D721Med (cell line): ENCODE measurements at regions not wholly inside any gene's neighbourhood (a gene's known extent, or its start where the extent isn't known, plus 50 kb on each side); places are given as distances from the start of the nearest gene placed in this dataset.
"Not testable (repeated sequence)": the region's sequence is repeated elsewhere in the genome, so short reads cannot be mapped to it uniquely, and the experiment has no call there.

Experiments
- DNase-seq: peaks from one replicate; pipeline ENCODE4 v3.0.0; 2011; ENCODE audit warnings: low spot score; ENCODE audit not compliant: insufficient read length
- FAIRE-seq: peaks from 2 replicates; lab custom pipeline; 2011; peaks lifted over from hg19 to GRCh38; lab: Jason Lieb, UNC
- TF ChIP-seq, protein P1 (sequence below): IDR thresholded peaks from 2 replicates; pipeline ENCODE4 v1.5.1; 2012; ENCODE audit warnings: mild to moderate bottlenecking, control low read depth; ENCODE audit not compliant: insufficient read depth; ENCODE audit errors: missing control alignments

DNA sequence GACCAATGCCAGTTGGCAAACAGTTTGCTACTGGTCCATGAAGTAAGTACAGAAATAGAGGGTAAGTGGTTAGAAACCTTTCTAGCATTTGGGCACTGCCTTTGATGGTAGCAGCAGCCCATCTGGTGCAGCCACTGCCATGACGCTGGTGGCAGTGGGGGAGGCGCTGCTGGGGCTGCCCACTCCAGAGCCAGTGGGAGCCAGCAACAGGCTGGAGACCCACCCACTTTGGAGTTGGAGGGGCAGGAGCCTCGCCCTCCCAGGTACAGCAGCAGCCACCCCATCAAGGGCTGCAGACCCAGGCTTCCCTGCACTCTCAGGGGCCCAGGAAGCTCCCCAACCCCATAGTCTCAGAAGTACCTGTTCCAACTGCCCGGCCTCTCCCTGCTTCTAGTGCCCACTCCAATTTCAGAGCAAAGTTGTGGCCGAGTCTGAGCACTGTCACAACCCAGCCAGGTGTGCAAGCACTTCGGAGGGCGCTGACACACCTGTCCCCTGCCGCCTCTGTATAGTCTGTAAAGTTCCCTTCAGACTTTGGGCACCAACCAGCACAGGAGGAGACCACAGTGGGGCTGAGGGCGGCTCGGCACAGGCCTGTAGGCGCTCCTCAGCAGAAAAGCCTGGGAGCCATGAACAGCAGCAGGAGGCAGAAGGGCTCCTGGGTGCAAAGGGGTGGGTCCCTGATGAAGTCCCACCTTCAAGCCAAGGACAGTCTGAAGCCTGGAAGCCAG, 125.6 kb upstream of the CCDC150 start:
- TF ChIP-seq, protein P1, sequence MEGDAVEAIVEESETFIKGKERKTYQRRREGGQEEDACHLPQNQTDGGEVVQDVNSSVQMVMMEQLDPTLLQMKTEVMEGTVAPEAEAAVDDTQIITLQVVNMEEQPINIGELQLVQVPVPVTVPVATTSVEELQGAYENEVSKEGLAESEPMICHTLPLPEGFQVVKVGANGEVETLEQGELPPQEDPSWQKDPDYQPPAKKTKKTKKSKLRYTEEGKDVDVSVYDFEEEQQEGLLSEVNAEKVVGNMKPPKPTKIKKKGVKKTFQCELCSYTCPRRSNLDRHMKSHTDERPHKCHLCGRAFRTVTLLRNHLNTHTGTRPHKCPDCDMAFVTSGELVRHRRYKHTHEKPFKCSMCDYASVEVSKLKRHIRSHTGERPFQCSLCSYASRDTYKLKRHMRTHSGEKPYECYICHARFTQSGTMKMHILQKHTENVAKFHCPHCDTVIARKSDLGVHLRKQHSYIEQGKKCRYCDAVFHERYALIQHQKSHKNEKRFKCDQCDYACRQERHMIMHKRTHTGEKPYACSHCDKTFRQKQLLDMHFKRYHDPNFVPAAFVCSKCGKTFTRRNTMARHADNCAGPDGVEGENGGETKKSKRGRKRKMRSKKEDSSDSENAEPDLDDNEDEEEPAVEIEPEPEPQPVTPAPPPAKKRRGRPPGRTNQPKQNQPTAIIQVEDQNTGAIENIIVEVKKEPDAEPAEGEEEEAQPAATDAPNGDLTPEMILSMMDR: no peak
- DNase-seq (no peak), FAIRE-seq (no peak)

DNA sequence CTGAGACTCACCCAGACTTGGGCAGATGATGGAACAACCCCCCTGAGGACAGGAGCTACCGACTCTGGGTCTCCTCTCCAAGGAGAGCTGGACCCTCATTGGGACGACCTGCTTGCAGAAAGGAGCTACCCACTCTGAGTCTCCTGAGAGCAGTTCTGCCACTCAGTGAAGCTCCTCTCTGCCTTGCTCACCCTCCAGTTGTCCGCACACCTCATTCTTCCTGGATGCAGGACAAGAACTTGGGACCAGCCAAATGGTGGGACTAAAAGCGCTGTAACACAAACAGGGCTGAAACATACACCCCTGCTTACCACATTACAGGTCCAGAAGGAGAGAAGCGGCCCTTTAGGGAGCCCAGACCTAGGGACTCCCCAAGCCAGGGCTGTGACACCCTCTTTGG, 124.9 kb upstream of the CCDC150 start:
- TF ChIP-seq, protein P1: no peak
- no peak for DNase-seq
- FAIRE-seq: no peak

DNA sequence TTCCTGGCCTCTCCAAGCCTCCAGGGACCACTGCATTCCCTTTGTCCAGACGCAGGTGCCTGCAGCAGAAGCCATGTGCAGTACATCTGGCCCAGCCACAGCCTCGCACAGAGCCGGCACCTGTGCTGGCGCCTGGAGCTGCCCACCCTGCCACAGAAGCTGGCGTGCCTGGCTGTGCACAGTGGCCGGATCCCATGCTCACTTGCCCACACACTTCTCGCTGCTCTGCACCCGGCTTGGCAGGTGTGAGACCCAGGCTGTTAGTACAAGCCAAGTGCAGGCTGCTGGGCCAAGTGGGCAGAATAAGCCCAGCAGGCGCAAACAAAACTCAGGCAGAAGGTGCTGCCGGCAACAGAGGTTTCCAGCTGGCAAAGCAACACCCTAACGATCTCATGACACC, 124.5 kb upstream of the CCDC150 start:
- TF ChIP-seq, protein P1: no peak
- FAIRE-seq (no peak), DNase-seq (no peak)

DNA sequence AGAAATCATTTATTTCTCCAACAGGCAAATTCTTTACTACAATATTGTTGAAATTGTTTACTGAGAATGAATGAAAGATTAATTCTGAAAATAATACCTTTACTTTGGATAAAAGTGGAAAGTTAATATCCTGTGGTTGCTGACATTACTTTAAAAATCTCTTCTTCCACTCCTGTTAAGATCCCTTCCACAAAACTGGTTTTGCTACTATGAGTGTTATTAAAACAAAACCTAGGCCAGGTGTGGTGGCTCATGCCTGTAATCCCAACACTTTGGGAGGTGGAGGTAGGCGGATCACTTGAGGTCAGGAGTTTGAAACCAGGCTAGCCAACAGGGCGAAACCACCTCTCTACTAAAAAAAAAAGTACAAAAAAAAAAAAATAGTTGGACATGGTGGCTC, 123.9 kb upstream of the CCDC150 start:
- FAIRE-seq (no peak), DNase-seq (no peak)
- TF ChIP-seq, protein P1: no peak

DNA sequence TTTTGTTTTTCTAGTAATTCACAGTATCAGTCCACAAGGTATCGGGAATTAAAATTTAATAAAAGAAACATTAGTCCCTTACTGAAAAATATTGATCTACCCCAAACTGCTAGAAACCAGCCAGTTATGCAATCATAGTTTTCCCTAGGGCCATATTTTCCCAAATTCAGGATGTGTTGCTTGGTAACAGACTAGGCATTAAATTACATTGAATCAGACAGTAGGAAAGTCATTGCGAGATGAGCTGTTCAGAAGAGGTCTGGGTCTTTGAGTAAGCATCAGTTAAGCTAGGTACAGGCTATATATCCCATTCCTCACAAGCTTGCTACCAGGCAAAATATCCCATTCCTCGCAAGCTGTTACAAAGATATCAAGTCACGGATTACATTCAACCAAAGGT, 123.0 kb upstream of the CCDC150 start:
- no peak for FAIRE-seq
- TF ChIP-seq, protein P1: no peak
- no peak for DNase-seq

DNA sequence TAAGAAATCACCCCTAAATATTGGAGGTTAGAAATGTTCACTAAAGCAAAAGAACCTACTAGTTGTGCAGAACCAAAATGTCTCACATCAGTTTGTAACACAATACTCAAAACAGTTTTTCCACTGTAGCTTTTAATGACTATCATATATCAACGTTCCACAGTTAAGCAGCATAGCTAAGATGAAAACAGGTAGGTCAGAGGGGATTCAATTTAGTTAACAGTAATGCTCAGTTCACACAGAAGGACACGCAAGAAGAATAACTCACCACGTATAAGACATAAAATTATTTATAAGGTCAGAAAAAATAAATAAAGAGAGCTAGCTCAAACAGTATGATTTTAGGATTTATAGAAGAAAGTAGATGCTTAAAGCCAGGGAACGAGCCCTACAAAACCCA, 118.9 kb upstream of the CCDC150 start:
- FAIRE-seq (no peak), DNase-seq (no peak)
- TF ChIP-seq, protein P1: no peak

DNA sequence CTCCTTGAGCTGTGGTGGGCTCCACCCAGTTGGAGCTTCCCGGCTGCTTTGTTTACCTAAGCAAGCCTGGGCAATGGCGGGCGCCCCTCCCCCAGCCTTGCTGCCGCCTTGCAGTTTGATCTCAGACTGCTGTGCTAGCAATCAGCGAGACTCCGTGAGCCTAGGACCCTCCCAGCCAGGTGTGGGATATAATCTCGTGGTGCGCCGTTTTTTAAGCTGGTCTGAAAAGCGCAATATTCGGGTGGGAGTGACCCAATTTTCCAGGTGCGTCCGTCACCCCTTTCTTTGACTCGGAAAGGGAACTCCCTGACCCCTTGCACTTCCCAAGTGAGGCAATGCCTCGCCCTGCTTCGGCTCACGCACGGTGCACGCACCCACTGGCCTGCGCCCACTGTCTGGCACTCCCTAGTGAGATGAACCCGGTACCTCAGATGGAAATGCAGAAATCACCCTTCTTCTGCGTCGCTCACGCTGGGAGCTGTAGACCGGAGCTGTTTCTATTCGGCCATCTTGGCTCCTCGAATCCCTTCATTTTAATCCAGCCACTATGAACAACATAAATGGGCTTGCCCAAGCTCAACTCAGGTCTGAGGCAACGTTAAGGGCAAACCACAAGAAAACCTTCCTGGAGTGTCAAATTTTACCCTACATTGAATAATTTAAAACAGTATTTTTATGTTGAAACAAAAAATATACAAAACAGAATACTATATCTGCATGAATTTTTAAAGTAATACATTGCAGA, 112.4 kb upstream of the CCDC150 start:
- not testable (repeated sequence) for FAIRE-seq

More for the DNA sequence above, 112.4 kb upstream of the CCDC150 start:
- not testable (repeated sequence) for DNase-seq
